ENCODE measurements at regions not wholly inside any gene's neighbourhood (a gene's known extent, or its start where the extent isn't known, plus 50 kb on each side); places are given as distances from the start of the nearest gene placed in this dataset.

GRCh38 chr2:182616471-182617393 lies 99.3 kb upstream of the DNAJC10 start (continued):
- TF ChIP-seq AFF4 (CRISPR knock-in tag; IDR thresholded peaks at IDR 0.05; ENCODE audit: borderline replicate concordance) (no peak), ZNF232 (CRISPR knock-in tag; IDR thresholded peaks at IDR 0.05) (no peak), JAZF1 (CRISPR knock-in tag; IDR thresholded peaks at IDR 0.05) (no peak)

- Mint-ChIP-seq H3K27me3 (ENCODE audit: low read depth) (no peaks in the 10 kb centered on the region), H3K9me3 (no peaks in the 10 kb centered on the region), H3K4me1 (peaks cover 41% of the 10 kb centered on the region), H3K4me3 (no peak overlapping the region), H3K27ac (no peak overlapping the region; the same call in 1 of the 2 replicates), H3K36me3 (no peaks in the 10 kb centered on the region)
- TF ChIP-seq ZNF317 (CRISPR knock-in tag; IDR thresholded peaks at IDR 0.05; ENCODE audit: borderline replicate concordance, low read depth), result no peak
- no peak for TF ChIP-seq NR3C1 (CRISPR knock-in tag; conservative IDR thresholded peaks at IDR 0.05; ENCODE audit: low read depth)
- TF ChIP-seq ZNF219 (CRISPR knock-in tag; IDR thresholded peaks at IDR 0.05; ENCODE audit: borderline replicate concordance), result no peak
- no peak for TF ChIP-seq TCF7 (CRISPR knock-in tag; IDR thresholded peaks at IDR 0.05; ENCODE audit: low read depth)
- TF ChIP-seq STAT6 (CRISPR knock-in tag; conservative IDR thresholded peaks at IDR 0.05; ENCODE audit: low read depth), result no peak
- no peak for TF ChIP-seq RORB (CRISPR knock-in tag; IDR thresholded peaks at IDR 0.05)
- no peak for TF ChIP-seq ZMAT4 (CRISPR knock-in tag; IDR thresholded peaks at IDR 0.05)
- TF ChIP-seq GTF2I (CRISPR knock-in tag; conservative IDR thresholded peaks at IDR 0.05), result no peak
- no peak for TF ChIP-seq AR (CRISPR knock-in tag; IDR thresholded peaks at IDR 0.05)
- TF ChIP-seq ZNF416 (CRISPR knock-in tag; IDR thresholded peaks at IDR 0.05), result no peak
- no peak for TF ChIP-seq ZNF425 (CRISPR knock-in tag; conservative IDR thresholded peaks at IDR 0.05)
- TF ChIP-seq E2F1 (CRISPR knock-in tag; IDR thresholded peaks at IDR 0.05), result no peak
- no peak for TF ChIP-seq ATF1 (CRISPR knock-in tag; IDR thresholded peaks at IDR 0.05)
- ChIA-PET POLR2A (no interaction called here), CTCF (no interaction called here)
- ATAC-seq (no peak), DNase-seq (ENCODE audit: low spot score) (no peak)
Observed at GRCh38 chr2:182618672-182619079, 97.4 kb upstream of the DNAJC10 start.

Measured in WTC11 (cell line).